AML-193 (cell line): ENCODE measurements at regions not wholly inside any gene's neighbourhood (a gene's known extent, or its start where the extent isn't known, plus 50 kb on each side); places are given as distances from the start of the nearest gene placed in this dataset.
"Not testable (repeated sequence)": the region's sequence is repeated elsewhere in the genome, so short reads cannot be mapped to it uniquely, and the experiment has no call there.

ENCODE experiments used
- DNase-seq, 2 experiments: peaks; one replicate each; lab custom pipeline; 2025; lab: John Stamatoyannopoulos, UW

DNA sequence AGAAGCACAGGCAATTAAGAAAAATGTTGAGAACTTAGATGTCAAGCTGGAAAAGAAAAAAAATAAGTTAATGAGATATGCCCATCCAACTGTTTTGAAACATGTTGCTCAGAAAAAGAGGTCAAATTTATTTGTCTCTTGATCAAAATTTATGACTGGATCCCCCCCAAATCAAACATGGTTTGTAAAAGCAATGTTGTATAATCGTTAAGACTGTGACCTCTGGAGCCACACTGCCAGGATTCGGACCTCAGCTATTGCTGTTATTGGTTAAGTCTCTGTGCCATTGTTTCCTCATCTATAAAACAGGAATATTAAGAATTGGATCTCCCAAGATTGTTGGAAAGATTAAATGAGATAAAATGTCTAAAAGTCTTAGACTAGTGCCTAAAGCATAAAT, 51.9 kb upstream of the LRRK2 start:
- DNase-seq, result no peak

DNA sequence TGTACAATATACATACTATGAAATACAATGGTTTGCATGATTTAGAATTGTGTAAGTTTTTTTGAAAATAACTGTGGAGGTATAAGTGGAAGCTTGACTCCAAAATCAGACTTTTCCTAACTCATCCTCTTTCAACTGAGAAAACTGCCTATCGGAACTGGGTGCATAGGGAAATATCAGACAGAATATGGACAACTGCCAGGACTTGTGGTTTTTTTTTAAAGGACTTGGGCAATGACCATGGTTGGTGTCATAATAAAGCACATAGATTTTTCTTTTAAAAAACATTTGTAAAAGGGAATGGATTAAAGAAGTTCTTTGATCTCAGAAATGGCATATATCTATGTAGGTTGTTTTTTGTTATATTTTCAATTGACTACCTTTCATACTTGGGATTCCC, 53.3 kb upstream of the LRRK2 start:
- peak; percentile 12 to 30 for DNase-seq

DNA sequence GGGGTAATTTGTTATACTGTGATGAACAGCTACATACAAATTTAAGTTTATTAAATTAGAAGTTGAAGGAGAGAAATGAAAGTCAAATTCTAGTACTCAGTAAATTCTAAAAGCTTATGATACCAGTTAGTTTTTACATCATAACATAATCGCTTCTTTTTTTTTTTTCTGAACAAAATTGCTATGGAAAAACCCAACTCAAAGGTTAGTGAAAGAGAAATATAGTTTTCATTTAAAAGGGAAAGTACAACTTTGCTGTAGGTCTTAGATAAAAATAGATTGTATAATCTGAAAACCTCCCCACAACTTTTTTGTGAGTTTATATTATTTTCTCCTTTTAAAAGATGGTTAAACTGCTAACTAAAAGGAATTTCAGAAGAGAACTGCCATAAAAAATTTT, 53.7 kb upstream of the LRRK2 start:
- no peak for DNase-seq

DNA sequence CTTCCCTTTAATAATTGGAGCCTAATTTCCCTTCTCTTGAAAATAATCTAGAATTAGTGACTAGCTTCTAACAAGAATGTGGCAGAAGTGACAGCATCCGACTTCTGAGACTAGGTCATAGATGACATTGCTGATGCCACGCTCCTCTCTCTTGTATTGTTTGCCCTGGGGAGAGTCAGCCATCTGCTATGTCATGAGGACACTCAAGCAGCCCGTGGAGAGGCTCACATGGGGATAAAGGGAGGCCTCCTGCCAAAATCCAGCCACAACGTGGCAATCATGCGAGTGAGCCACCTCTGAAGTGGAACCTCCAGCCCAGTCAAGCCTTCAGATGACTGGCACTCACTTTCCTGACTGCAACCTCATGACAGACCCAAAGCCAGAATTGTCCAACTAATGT, 54.2 kb upstream of the LRRK2 start:
- no peak for DNase-seq

DNA sequence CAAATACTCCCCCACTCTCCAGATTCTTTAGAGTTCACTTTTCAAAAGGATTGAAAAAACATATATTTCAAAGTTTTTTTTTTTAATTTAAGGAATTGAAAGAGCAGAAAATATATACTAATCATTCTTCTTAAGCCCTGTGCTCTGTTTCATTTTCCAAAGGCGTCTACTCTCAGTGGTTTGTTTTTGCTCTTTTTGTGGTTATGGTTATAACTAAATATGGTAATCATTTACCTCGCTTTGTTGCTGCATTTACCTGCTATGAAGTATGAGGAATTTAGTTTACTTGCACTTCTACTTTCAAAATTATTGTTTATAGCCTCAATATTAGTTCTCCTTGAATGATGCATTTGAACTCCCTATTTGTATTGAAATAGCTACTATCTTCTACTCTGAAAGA, 55.9 kb upstream of the LRRK2 start:
- DNase-seq, result no peak

DNA sequence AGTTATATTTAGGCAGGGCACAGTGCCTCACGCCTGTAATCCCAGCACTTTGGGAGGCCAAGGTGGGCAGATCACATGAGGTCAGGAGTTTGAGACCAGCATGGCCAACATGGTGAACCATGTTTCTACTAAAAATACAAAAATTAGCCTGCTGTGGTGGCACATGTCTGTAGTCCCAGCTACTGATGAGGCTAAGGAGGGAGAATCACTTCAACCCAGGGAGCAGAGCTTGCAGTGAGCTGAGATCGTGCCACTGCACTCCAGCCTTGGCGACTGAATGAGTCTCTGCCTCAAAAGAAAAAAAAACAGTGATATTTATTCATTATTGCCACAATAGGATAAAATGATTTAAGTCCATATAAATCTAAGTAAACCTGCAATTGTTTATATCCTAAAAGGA, 56.4 kb upstream of the LRRK2 start:
- DNase-seq, result not testable (repeated sequence)

DNA sequence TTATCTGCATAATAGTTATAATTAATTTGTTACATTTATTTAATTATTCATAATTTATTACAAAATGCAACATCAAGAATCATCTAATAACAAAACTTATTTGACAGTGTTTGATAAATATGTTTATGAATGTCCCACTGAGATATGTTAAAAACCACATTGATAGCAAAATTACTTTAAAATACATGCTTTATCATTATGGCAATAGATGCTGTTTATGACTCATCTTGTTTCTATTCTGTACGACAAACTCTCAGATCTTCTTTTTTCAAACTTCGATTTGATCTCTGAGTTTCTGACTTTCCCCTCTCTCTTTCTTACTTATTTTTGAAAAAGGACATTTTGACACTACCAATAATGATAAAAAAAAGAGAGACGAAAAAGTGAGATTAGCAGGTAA, 56.8 kb upstream of the LRRK2 start:
- no peak for DNase-seq

DNA sequence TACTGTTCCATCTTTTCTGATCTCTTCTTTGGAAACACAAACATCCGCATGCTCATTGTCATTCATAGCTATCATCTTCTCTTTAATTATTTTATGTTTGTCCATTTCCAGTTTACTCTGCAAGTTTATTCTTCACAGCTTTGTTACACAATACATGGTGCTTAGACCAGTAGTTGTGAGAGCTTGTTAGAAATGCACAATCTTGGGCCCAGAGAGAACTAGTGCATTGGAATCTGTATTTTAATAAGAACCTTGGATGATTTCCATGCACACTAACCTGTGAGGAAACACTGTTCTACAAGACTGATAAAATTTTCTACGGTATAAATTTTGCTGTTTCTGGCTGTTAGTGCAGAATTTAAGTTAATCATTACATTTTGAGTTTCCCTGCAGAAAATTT, 59.3 kb upstream of the SLC2A13 start:
- no peak for DNase-seq

DNA sequence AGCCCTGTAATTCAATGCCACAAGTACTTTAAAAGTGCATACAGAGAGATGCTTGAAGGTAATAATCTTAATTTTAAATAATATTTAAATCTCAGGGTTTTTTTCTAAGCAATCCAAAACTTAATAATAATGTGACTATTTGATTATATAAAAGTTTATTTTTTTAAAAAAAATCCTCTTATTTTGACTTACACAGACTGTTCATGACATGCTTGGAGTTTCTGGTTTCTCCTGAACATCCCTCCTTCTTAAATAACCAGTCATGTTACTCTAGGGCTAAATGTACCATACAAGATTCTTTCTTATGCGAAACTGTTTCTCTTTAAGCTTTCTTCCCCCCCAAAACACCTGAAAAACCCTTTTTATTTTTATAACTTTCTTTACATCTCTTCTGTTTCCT, 58.2 kb upstream of the SLC2A13 start:
- no peak for DNase-seq

DNA sequence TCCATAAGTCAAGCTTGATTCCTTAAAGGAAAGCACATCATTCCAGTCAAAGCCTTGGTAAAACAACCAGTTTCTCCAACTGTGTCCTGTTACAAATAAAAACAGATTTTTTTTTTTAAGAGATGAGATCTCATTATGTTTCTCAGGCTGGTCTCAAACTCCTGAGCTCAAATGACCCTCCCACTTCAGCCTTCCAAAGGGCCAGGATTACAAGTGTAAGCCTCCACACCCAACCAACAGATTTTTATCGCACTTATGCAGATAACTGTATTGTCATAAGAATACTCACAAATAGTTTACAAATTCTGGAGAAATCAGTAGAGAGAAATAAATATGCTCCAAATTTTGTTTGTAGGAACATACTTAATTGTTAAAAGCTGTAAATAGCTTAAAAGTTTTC, 56.2 kb upstream of the SLC2A13 start:
- no peak for DNase-seq

DNA sequence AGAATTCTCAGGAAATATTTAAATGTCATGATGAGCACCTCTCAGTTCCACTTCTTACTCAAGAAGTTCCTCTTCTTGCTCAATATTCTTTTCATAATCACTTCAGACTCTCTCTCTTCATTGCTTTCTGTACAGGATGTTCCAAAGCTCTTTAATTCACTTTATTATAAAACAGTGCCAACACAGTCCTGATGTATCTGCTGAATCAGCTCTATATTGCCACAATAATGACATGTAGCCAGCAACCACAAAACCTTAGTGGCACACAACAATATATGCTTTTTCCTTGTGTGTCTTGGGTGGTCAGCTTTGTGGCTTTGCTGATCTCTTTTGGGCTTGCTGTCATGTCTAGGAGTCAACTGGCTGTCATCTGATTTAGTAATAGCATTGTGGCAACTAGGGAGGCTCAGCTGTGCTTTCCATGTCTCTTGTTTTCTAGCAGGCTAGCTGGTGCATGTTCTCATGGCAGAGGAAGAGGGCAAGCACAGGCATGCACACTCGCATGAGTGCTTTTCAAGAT, 52.8 kb upstream of the SLC2A13 start:
- DNase-seq, result peak; percentile 48 to 55

DNA sequence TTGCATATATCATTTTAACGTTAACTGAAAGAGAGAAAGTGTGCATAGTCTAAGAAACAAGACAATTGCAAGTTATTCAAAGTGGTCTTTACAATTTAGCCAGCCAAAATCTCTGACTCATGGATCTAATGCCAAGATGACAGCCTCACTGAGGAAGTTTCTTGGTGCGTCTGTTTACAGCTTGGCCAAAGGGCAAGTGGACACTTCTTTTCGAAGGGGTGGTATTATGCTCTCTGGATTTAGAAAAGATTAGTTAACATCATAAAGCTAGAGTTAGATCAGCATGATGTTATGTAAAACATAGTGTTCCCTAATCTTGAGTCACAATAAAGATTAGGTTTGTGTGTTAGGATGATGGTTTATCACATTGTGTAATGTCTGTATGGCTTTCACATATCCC, 51.5 kb upstream of the SLC2A13 start:
- DNase-seq, result no peak

DNA sequence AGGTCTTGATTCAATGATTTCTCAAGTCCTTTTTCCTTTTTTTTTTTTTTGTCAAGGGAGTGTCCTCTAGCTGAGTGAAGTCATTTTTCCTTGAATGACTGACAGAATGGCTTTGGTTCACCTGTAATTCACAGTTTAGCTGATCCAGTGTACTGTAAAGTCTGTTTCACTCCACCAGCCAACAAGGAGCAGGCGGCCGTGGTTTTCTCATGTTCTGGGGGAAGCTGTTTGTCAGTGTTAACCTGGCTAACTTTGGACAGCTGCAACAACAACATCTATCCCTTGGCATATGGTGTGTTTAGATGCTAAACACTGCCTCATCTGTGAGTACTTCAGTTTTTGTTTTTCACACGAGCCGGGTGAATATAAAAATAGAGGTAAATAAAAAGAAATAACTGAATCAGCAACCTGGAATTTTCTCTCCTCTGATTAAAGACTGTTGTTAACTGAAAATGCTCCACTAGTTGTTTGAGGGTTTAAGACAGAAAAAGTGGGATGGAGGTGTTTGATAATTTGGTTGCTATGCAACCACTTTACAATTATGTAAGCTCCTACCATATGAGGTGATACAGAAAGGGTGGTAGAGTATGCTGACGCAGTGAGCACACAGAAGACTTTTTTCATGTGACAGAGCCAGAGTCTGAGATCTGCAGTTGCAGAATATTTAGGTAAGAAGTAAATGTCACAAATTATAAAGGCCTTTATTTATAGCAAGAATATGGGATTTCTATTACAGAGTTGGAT, 50.3 kb upstream of the SLC2A13 start:
- no peak for DNase-seq
